Activated naive CD4-positive, alpha-beta T cell treated with anti-CD3 and anti-CD28 coated beads for 36 hours (primary cell): ENCODE measurements at regions not wholly inside any gene's neighbourhood (a gene's known extent, or its start where the extent isn't known, plus 50 kb on each side); places are given as distances from the start of the nearest gene placed in this dataset.

ENCODE experiments used
- CTCF ChIA-PET: fragments of 350-600 bp; sonication (Branson Sonifier 250); formaldehyde crosslinking; loops from one replicate; lab custom pipeline; 2021; ENCODE audit warnings: antibody characterized with exemption; lab: Charles Lee
- DNase-seq: peaks from one replicate; pipeline ENCODE4 v3.0.0-alpha.2; 2020
- H3K27ac Mint-ChIP-seq: one replicate; pipeline ENCODE4 v1.8.0; 2021; ENCODE audit warnings: mild to moderate bottlenecking, mixed read lengths
- H3K27me3 Mint-ChIP-seq: one replicate; pipeline ENCODE4 v1.8.0; 2021; ENCODE audit warnings: low read depth, mixed read lengths
- H3K36me3 Mint-ChIP-seq: one replicate; pipeline ENCODE4 v1.8.0; 2021; ENCODE audit warnings: low read depth, mixed read lengths
- H3K4me1 Mint-ChIP-seq: one replicate; pipeline ENCODE4 v1.8.0; 2021; ENCODE audit warnings: low read depth, mixed read lengths
- H3K4me3 Mint-ChIP-seq: one replicate; pipeline ENCODE4 v1.8.0; 2021; ENCODE audit warnings: mild to moderate bottlenecking, moderate library complexity, mixed read lengths
- H3K9me3 Mint-ChIP-seq: one replicate; pipeline ENCODE4 v1.8.0; 2021; ENCODE audit warnings: mixed read lengths
- intact Hi-C: fragments of 100-400 bp; cut with micrococcal nuclease; formaldehyde crosslinking; loops from one replicate; pipeline ENCODE4 v1.15.1; 2023

- Mint-ChIP-seq H3K27me3 (no peaks in the 10 kb centered on the region), H3K9me3 (peaks cover 4% of the 10 kb centered on the region), H3K4me1 (no peaks in the 10 kb centered on the region), H3K36me3 (no peaks in the 10 kb centered on the region), H3K4me3 (no peak overlapping the region), H3K27ac (no peak overlapping the region)
- CTCF ChIA-PET = no interaction called here
- DNase-seq = no peak
- intact Hi-C loops = no loop called here
Measured at GRCh38 chr10:76679030-76679429, 958.6 kb downstream of the KCNMA1 start.

- intact Hi-C loops = no loop called here
- no peaks in the 10 kb centered on the region for H3K27me3 Mint-ChIP-seq
- H3K36me3 Mint-ChIP-seq = no peaks in the 10 kb centered on the region
- CTCF ChIA-PET = no interaction called here
- DNase-seq = no peak
- no peaks in the 10 kb centered on the region for H3K4me1 Mint-ChIP-seq
- H3K9me3 Mint-ChIP-seq = peaks cover 4% of the 10 kb centered on the region
- H3K4me3 Mint-ChIP-seq = no peak overlapping the region
- H3K27ac Mint-ChIP-seq = no peak overlapping the region
Measured at GRCh38 chr10:76675951-76676587, 961.5 kb downstream of the KCNMA1 start.

GRCh38 chr10:76675561-76675950 lies 962.1 kb downstream of the KCNMA1 start:
- no peaks in the 10 kb centered on the region for H3K36me3 Mint-ChIP-seq
- peaks cover 4% of the 10 kb centered on the region for H3K9me3 Mint-ChIP-seq
- intact Hi-C loops = no loop called here
- no peak overlapping the region for H3K4me3 Mint-ChIP-seq
- no peak overlapping the region for H3K27ac Mint-ChIP-seq
- H3K4me1 Mint-ChIP-seq = no peaks in the 10 kb centered on the region
- CTCF ChIA-PET = no interaction called here
- no peak for DNase-seq
- no peaks in the 10 kb centered on the region for H3K27me3 Mint-ChIP-seq

GRCh38 chr10:76667408-76668370 lies 969.9 kb downstream of the KCNMA1 start:
- intact Hi-C loops = no loop called here
- no peaks in the 10 kb centered on the region for H3K4me1 Mint-ChIP-seq
- H3K27ac Mint-ChIP-seq = no peak overlapping the region
- no peak for DNase-seq
- H3K27me3 Mint-ChIP-seq = no peaks in the 10 kb centered on the region
- H3K36me3 Mint-ChIP-seq = no peaks in the 10 kb centered on the region
- CTCF ChIA-PET = no interaction called here
- H3K4me3 Mint-ChIP-seq = no peak overlapping the region
- no peaks in the 10 kb centered on the region for H3K9me3 Mint-ChIP-seq

- H3K9me3 Mint-ChIP-seq = no peaks in the 10 kb centered on the region
- no peaks in the 10 kb centered on the region for H3K27me3 Mint-ChIP-seq
- H3K4me3 Mint-ChIP-seq = no peak overlapping the region
- intact Hi-C loops = no loop called here
- CTCF ChIA-PET = no interaction called here
- no peaks in the 10 kb centered on the region for H3K36me3 Mint-ChIP-seq
- no peak overlapping the region for H3K27ac Mint-ChIP-seq
- H3K4me1 Mint-ChIP-seq = no peaks in the 10 kb centered on the region
- no peak for DNase-seq
Measured at GRCh38 chr10:76666891-76667290, 970.7 kb downstream of the KCNMA1 start.

- intact Hi-C loops = no loop called here
- Mint-ChIP-seq H3K36me3 (no peaks in the 10 kb centered on the region), H3K27me3 (no peaks in the 10 kb centered on the region), H3K4me3 (no peak overlapping the region), H3K9me3 (peaks cover 1% of the 10 kb centered on the region), H3K4me1 (no peaks in the 10 kb centered on the region), H3K27ac (no peak overlapping the region)
- CTCF ChIA-PET = no interaction called here
- no peak for DNase-seq
Measured at GRCh38 chr10:76665029-76665428, 972.6 kb downstream of the KCNMA1 start.

- H3K27ac Mint-ChIP-seq = no peak overlapping the region
- H3K9me3 Mint-ChIP-seq = peaks cover 2% of the 10 kb centered on the region
- DNase-seq = no peak
- H3K4me1 Mint-ChIP-seq = no peaks in the 10 kb centered on the region
- intact Hi-C loops = no loop called here
- CTCF ChIA-PET = interaction anchor here (0.6 kb wide), 1 partner anchor 88 kb away, joined by 3 read pairs; no protein-coding TSS in a partner anchor
- H3K27me3 Mint-ChIP-seq = no peaks in the 10 kb centered on the region
- no peak overlapping the region for H3K4me3 Mint-ChIP-seq
- no peaks in the 10 kb centered on the region for H3K36me3 Mint-ChIP-seq
Measured at GRCh38 chr10:76657337-76658012, 980.1 kb downstream of the KCNMA1 start.

- Mint-ChIP-seq H3K9me3 (no peaks in the 10 kb centered on the region), H3K4me3 (no peak overlapping the region), H3K27me3 (no peaks in the 10 kb centered on the region), H3K4me1 (no peaks in the 10 kb centered on the region), H3K36me3 (no peaks in the 10 kb centered on the region), H3K27ac (no peak overlapping the region)
- intact Hi-C loops = no loop called here
- CTCF ChIA-PET = interaction anchor here (1.0 kb wide), 1 partner anchor 20 kb away, joined by 3 read pairs; no protein-coding TSS in a partner anchor
- no peak for DNase-seq
Measured at GRCh38 chr10:76651154-76651553, 986.5 kb downstream of the KCNMA1 start.

GRCh38 chr10:76649723-76650127 lies 987.9 kb downstream of the KCNMA1 start:
- no peak for DNase-seq
- CTCF ChIA-PET = no interaction called here
- intact Hi-C loops = no loop called here
- no peak overlapping the region for H3K4me3 Mint-ChIP-seq
- no peaks in the 10 kb centered on the region for H3K36me3 Mint-ChIP-seq
- H3K9me3 Mint-ChIP-seq = no peaks in the 10 kb centered on the region
- no peaks in the 10 kb centered on the region for H3K4me1 Mint-ChIP-seq
- H3K27me3 Mint-ChIP-seq = no peaks in the 10 kb centered on the region
- no peak overlapping the region for H3K27ac Mint-ChIP-seq

GRCh38 chr10:76649254-76649653 lies 988.4 kb downstream of the KCNMA1 start:
- no peaks in the 10 kb centered on the region for H3K36me3 Mint-ChIP-seq
- no peak overlapping the region for H3K27ac Mint-ChIP-seq

GRCh38 chr10:76647301-76647700 lies 990.3 kb downstream of the KCNMA1 start:
- Mint-ChIP-seq H3K4me3 (no peak overlapping the region), H3K9me3 (no peaks in the 10 kb centered on the region), H3K36me3 (no peaks in the 10 kb centered on the region), H3K27me3 (no peaks in the 10 kb centered on the region), H3K4me1 (no peaks in the 10 kb centered on the region), H3K27ac (no peak overlapping the region)
- CTCF ChIA-PET = no interaction called here
- DNase-seq = no peak
- intact Hi-C loops = no loop called here

More at GRCh38 chr10:76649254-76649653, 988.4 kb downstream of the KCNMA1 start:
- no peaks in the 10 kb centered on the region for H3K4me1 Mint-ChIP-seq
- no peaks in the 10 kb centered on the region for H3K9me3 Mint-ChIP-seq
- intact Hi-C loops = no loop called here
- DNase-seq = no peak
- H3K4me3 Mint-ChIP-seq = no peak overlapping the region
- H3K27me3 Mint-ChIP-seq = no peaks in the 10 kb centered on the region
- CTCF ChIA-PET = no interaction called here

GRCh38 chr10:76645341-76645740 lies 992.3 kb downstream of the KCNMA1 start:
- intact Hi-C loops = no loop called here
- no peaks in the 10 kb centered on the region for H3K4me1 Mint-ChIP-seq
- no peaks in the 10 kb centered on the region for H3K27me3 Mint-ChIP-seq
- DNase-seq = no peak
- no peaks in the 10 kb centered on the region for H3K36me3 Mint-ChIP-seq
- no peak overlapping the region for H3K27ac Mint-ChIP-seq
- H3K9me3 Mint-ChIP-seq = no peaks in the 10 kb centered on the region
- CTCF ChIA-PET = no interaction called here
- H3K4me3 Mint-ChIP-seq = no peak overlapping the region
